B cell (primary cell): ENCODE measurements at regions not wholly inside any gene's neighbourhood (a gene's known extent, or its start where the extent isn't known, plus 50 kb on each side); places are given as distances from the start of the nearest gene placed in this dataset.

Source experiments
- ATAC-seq: fragments of 200-7000 bp; cut with Tn5 transposase; one replicate; pipeline ENCODE4 v1.10.0; 2021; ENCODE audit warnings: low read depth, mild to moderate bottlenecking, moderate number of reproducible peaks, moderate library complexity
- CTCF ChIA-PET: fragments of 350-600 bp; sonication (Branson Sonifier 250); formaldehyde crosslinking; loops from one replicate; lab custom pipeline; 2021; ENCODE audit warnings: antibody characterized with exemption, inconsistent platforms; lab: Charles Lee
- POLR2A ChIA-PET: fragments of 350-600 bp; sonication (Branson Sonifier 250); formaldehyde crosslinking; loops from one replicate; lab custom pipeline; 2021; ENCODE audit warnings: antibody characterized with exemption; lab: Charles Lee
- DNase-seq: peaks from one replicate; pipeline ENCODE4 v3.0.0; 2013
- H2AFZ ChIP-seq: 2 replicates; pipeline ENCODE4 v1.6.1; 2012; ENCODE audit warnings: mild to moderate bottlenecking, low read depth, low read length; ENCODE audit not compliant: insufficient read depth, poor library complexity, severe bottlenecking
- H3K27ac ChIP-seq, 2 donors: 1 replicate in 1 of 2; 2 replicates in 1 of 2; pipeline ENCODE4 v1.5.1; 2012 to 2013; ENCODE audit warnings: low read length in 2 of 2, mild to moderate bottlenecking in 2 of 2, moderate library complexity in 1 of 2
- H3K27me3 ChIP-seq, 4 experiments: fragments of 200-600 bp in 1 of 4; sonication (generic) in 1 of 4; replicated peaks in 1 of 4; 1 replicate in 2 of 4; 2 replicates in 2 of 4; pipeline versions ENCODE4 v1.6.1 to v1.7.0; 2013 to 2016; ENCODE audit warnings: low read length in 3 of 4, mild to moderate bottlenecking in 2 of 4, mixed read lengths in 1 of 4, moderate library complexity in 1 of 4; ENCODE audit not compliant: insufficient read depth in 4 of 4, control insufficient read depth in 3 of 4; ENCODE audit errors: control extremely low read depth in 1 of 4
- H3K36me3 ChIP-seq, 2 experiments: replicated peaks in 1 of 2; 1 replicate in 1 of 2; 2 replicates in 1 of 2; pipeline versions ENCODE4 v1.6.1 to v1.7.1; 2013; ENCODE audit warnings: low read length in 1 of 2; ENCODE audit not compliant: insufficient read depth in 2 of 2, control insufficient read depth in 1 of 2; ENCODE audit errors: control extremely low read depth in 1 of 2, extremely low read depth in 1 of 2
- H3K4me1 ChIP-seq, 2 donors: fragments of 200-600 bp in 1 of 2; sonication (generic) in 1 of 2; 1 replicate in 1 of 2; 2 replicates in 1 of 2; pipeline versions ENCODE4 v1.5.1 to v1.6.1; 2013 to 2017; ENCODE audit warnings: low read length in 2 of 2; ENCODE audit not compliant: control insufficient read depth in 2 of 2, insufficient read depth in 2 of 2
- H3K4me2 ChIP-seq: replicated peaks from 2 replicates; pipeline ENCODE3; 2012; ENCODE audit warnings: mild to moderate bottlenecking, low read depth, low read length; ENCODE audit not compliant: poor library complexity, severe bottlenecking
- H3K4me3 ChIP-seq, 5 experiments: fragments of 200-600 bp in 1 of 5; sonication (generic) in 1 of 5; 1 replicate in 3 of 5; 2 replicates in 2 of 5; pipeline versions ENCODE4 v1.5.1 to v1.7.0; 2011 to 2016; ENCODE audit warnings: low read length in 4 of 5, mild to moderate bottlenecking in 4 of 5, low read depth in 2 of 5, control low read depth in 1 of 5, moderate library complexity in 1 of 5; ENCODE audit not compliant: insufficient read depth in 1 of 5; ENCODE audit errors: control extremely low read depth in 1 of 5, extremely low read depth in 1 of 5
- H3K79me2 ChIP-seq: fragments of 200-600 bp; sonication (generic); one replicate; pipeline ENCODE4 v1.6.0; 2016; ENCODE audit warnings: low read length; ENCODE audit not compliant: control insufficient read depth, insufficient read depth
- H3K9ac ChIP-seq: fragments of 200-600 bp; sonication (generic); 2 replicates; pipeline ENCODE4 v1.6.1; 2017; ENCODE audit warnings: mild to moderate bottlenecking, low read length, moderate library complexity
- H3K9me3 ChIP-seq, 3 donors: one replicate each; pipeline versions ENCODE4 v1.6.1 to v1.7.1; 2013; ENCODE audit warnings: low read length in 2 of 3; ENCODE audit not compliant: control insufficient read depth in 2 of 3, insufficient read depth in 1 of 3; ENCODE audit errors: control extremely low read depth in 1 of 3
- H4K20me1 ChIP-seq: 2 replicates; pipeline ENCODE4 v1.6.0; 2012; ENCODE audit warnings: mild to moderate bottlenecking, low read length; ENCODE audit not compliant: insufficient read depth, control insufficient read depth, poor library complexity, severe bottlenecking
- H3K27ac Mint-ChIP-seq: one replicate; pipeline ENCODE4 v1.8.0; 2021; ENCODE audit warnings: mixed read lengths
- H3K27me3 Mint-ChIP-seq: one replicate; pipeline ENCODE4 v1.8.0; 2021; ENCODE audit warnings: mixed read lengths
- H3K4me1 Mint-ChIP-seq: one replicate; pipeline ENCODE4 v1.8.0; 2021; ENCODE audit warnings: mixed read lengths
- H3K4me3 Mint-ChIP-seq: one replicate; pipeline ENCODE4 v1.8.0; 2021; ENCODE audit warnings: mixed read lengths
- H3K9me3 Mint-ChIP-seq: one replicate; pipeline ENCODE4 v1.8.0; 2022; ENCODE audit warnings: mixed read lengths; ENCODE audit not compliant: insufficient read depth
- CTCF ChIP-seq: fragments of 200-600 bp; IDR thresholded peaks from one replicate; pipeline ENCODE4 v1.8.0; 2022; ENCODE audit warnings: antibody characterized with exemption, mild to moderate bottlenecking
- EZH2 ChIP-seq: IDR thresholded peaks from 2 replicates; pipeline ENCODE4 v1.6.1; 2012; ENCODE audit warnings: borderline replicate concordance, low read depth, mild to moderate bottlenecking, moderate library complexity, low read length; ENCODE audit not compliant: insufficient read depth, poor library complexity, severe bottlenecking
- WGBS: methylation state at CpG from one replicate; pipeline ENCODE4 v1.1.5; 2013; ENCODE audit warnings: missing lambda C conversion rate; ENCODE audit not compliant: insufficient coverage; 5-methylcytosine and 5-hydroxymethylcytosine counted together
- intact Hi-C: fragments of 100-400 bp; cut with micrococcal nuclease; formaldehyde crosslinking; loops from one replicate; pipeline ENCODE4 v1.10.0; 2022

- TF ChIP-seq EZH2, result no peak
- no peak for TF ChIP-seq CTCF
- Histone ChIP-seq H3K4me1 (no peaks in the 10 kb centered on the region), H3K4me3 (no peak overlapping the region), H3K79me2 (no peaks in the 10 kb centered on the region), H3K4me2 (no peak overlapping the region), H3K27me3 (no peaks in the 10 kb centered on the region), H3K9me3 (peaks cover 0 to 24% (median 0%) of the 10 kb centered on the region in 3 donors), H3K27ac (no peak overlapping the region), H3K36me3 (no peaks in the 10 kb centered on the region), H4K20me1 (no peaks in the 10 kb centered on the region), H2AFZ (no peak overlapping the region), H3K9ac (no peak overlapping the region)
- WGBS, result 83% methylated on average over 5 of the region's 5 CpGs
- DNase-seq (no peak), ATAC-seq (no peak)
- Mint-ChIP-seq H3K4me3 (no peak overlapping the region), H3K9me3 (peaks cover 2% of the 10 kb centered on the region), H3K27ac (no peak overlapping the region), H3K4me1 (no peaks in the 10 kb centered on the region), H3K27me3 (no peaks in the 10 kb centered on the region)
- intact Hi-C loops, result no loop called here
- CTCF ChIA-PET, result no interaction called here
- POLR2A ChIA-PET, result no interaction called here
Measured at GRCh38 chr19:28417361-28417760, 795.6 kb downstream of the UQCRFS1 start.

- DNase-seq, result no peak
- H3K36me3 ChIP-seq, result no peaks in the 10 kb centered on the region
- H3K27me3 ChIP-seq, result no peaks in the 10 kb centered on the region
- H3K9ac ChIP-seq, result no peak overlapping the region
- no peaks in the 10 kb centered on the region for H3K4me1 Mint-ChIP-seq
- no peak overlapping the region for H2AFZ ChIP-seq
- no peaks in the 10 kb centered on the region for H3K27me3 Mint-ChIP-seq
- no peaks in the 10 kb centered on the region for H3K9me3 Mint-ChIP-seq
- no peaks in the 10 kb centered on the region for H4K20me1 ChIP-seq
- H3K4me3 Mint-ChIP-seq, result no peak overlapping the region
- ChIA-PET CTCF (no interaction called here), POLR2A (no interaction called here)
- H3K4me1 ChIP-seq, result no peaks in the 10 kb centered on the region
- no peaks in the 10 kb centered on the region for H3K79me2 ChIP-seq
- no peak for TF ChIP-seq CTCF
- TF ChIP-seq EZH2, result no peak
- no peak overlapping the region for H3K4me2 ChIP-seq
- no peak overlapping the region for H3K27ac Mint-ChIP-seq
- no peak for ATAC-seq
- no CpG with 5 or more reads among the region's 1 CpG for WGBS
- peaks cover 0 to 24% (median 0%) of the 10 kb centered on the region in 3 donors for H3K9me3 ChIP-seq
- H3K27ac ChIP-seq, result no peak overlapping the region
- intact Hi-C loops, result no loop called here
- H3K4me3 ChIP-seq, result no peak overlapping the region
Measured at GRCh38 chr19:28416245-28416644, 796.7 kb downstream of the UQCRFS1 start.
